Thymus (tissue), 11 donors: ENCODE measurements at regions not wholly inside any gene's neighbourhood (a gene's known extent, or its start where the extent isn't known, plus 50 kb on each side); places are given as distances from the start of the nearest gene placed in this dataset.

Experiments
- DNase-seq, 9 donors: peaks; one replicate each; pipeline ENCODE4 v3.0.0-alpha.2; 2013; ENCODE audit warnings: low spot score in 9 of 9, low read depth in 6 of 9, missing footprints in 1 of 9
- H3K27ac ChIP-seq, 2 donors: one replicate each; pipeline ENCODE4 v1.5.1; 2013; ENCODE audit warnings: control low read depth in 1 of 2, low read depth in 1 of 2, low read length in 1 of 2, mild to moderate bottlenecking in 1 of 2, moderate library complexity in 1 of 2
- H3K27me3 ChIP-seq, 2 donors: one replicate each; pipeline ENCODE4 v1.5.1; 2013; ENCODE audit warnings: low read length in 1 of 2; ENCODE audit not compliant: control insufficient read depth in 2 of 2, insufficient read depth in 1 of 2
- H3K36me3 ChIP-seq, 2 donors: one replicate each; pipeline ENCODE4 v1.5.1; 2013; ENCODE audit warnings: low read length in 1 of 2, mild to moderate bottlenecking in 1 of 2, moderate library complexity in 1 of 2; ENCODE audit not compliant: control insufficient read depth in 2 of 2, insufficient read depth in 2 of 2
- H3K4me1 ChIP-seq, 2 donors: one replicate each; pipeline ENCODE4 v1.5.1; 2013; ENCODE audit warnings: low read length in 2 of 2; ENCODE audit not compliant: control insufficient read depth in 2 of 2, insufficient read depth in 2 of 2
- H3K4me3 ChIP-seq, 2 donors: one replicate each; pipeline ENCODE4 v1.5.1; 2013; ENCODE audit warnings: low read length in 2 of 2, control low read depth in 1 of 2, mild to moderate bottlenecking in 1 of 2
- H3K9me3 ChIP-seq, 2 donors: one replicate each; pipeline ENCODE4 v1.5.1; 2013; ENCODE audit warnings: low read length in 1 of 2, mild to moderate bottlenecking in 1 of 2; ENCODE audit not compliant: control insufficient read depth in 2 of 2, insufficient read depth in 1 of 2
- WGBS: extraction: QIAGEN DNeasy Blood & Tissue Kit; methylation state at CpG from one replicate; pipeline ENCODE4 v1.1.7; 2013; 5-methylcytosine and 5-hydroxymethylcytosine counted together
- donor health status: healthy.

GRCh38 chr2:184543832-184544231 is 54.5 kb upstream of the ZNF804A start:
- no peak overlapping the region for H3K27ac ChIP-seq
- H3K36me3 ChIP-seq = no peaks in the 10 kb centered on the region
- DNase-seq = no peak
- H3K4me1 ChIP-seq = no peaks in the 10 kb centered on the region
- WGBS = 92% methylated on average over 1 of the region's 1 CpG
- H3K4me3 ChIP-seq = no peak overlapping the region
- H3K27me3 ChIP-seq = no peaks in the 10 kb centered on the region
- no peaks in the 10 kb centered on the region for H3K9me3 ChIP-seq
